GM18858 (cell line): ENCODE measurements at regions not wholly inside any gene's neighbourhood (a gene's known extent, or its start where the extent isn't known, plus 50 kb on each side); places are given as distances from the start of the nearest gene placed in this dataset.
"Not testable (repeated sequence)": the region's sequence is repeated elsewhere in the genome, so short reads cannot be mapped to it uniquely, and the experiment has no call there.

Experiments
- ATAC-seq: cut with Tn5 transposase; IDR thresholded peaks from one replicate; pipeline ENCODE4 v1.9.1; 2021; ENCODE audit not compliant: unreplicated experiment

DNA sequence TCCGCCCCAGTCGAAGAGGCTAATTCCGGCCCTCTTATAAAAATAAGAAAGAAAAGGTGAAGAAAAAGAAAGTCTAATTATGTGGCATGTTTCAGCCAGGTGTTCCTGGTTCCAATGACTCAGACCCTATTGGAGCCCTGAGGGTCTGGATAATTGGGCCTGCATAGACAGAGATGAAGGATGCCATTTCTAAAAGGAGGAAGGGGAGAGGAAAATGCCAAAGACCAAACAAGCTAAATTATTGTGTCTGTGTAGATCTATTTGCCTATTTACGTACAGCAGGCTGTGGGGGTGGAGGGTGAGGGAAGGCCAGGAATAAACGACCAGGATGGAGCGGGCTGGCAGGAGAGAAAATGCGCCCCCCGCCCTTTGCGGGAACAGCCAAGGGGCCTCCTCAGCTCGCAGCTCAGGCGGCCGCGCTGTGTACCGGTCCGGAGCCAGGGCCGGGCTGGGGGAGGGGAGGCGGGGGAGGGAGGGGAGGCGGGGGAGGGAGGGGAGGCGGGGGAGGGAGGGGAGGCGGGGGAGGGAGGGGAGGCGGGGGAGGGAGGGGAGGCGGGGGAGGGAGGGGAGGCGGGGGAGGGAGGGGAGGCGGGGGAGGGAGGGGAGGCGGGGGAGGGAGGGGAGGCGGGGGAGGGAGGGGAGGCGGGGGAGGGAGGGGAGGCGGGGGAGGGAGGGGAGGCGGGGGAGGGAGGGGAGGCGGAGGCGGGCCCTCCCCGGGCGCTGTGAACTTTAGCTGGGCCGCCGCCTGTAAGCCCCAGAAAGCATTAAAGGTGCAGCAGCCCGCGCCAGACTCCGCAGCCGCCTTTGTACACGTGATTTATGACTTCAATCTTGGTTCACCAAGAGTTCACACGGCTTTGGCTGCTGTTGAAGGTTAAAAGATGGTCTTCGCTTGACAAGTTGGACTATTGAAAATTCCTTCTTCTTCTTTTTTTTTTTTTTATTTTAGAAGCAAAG lies 113.0 kb upstream of the FOXD4L5 start:
- ATAC-seq = not testable (repeated sequence)

DNA sequence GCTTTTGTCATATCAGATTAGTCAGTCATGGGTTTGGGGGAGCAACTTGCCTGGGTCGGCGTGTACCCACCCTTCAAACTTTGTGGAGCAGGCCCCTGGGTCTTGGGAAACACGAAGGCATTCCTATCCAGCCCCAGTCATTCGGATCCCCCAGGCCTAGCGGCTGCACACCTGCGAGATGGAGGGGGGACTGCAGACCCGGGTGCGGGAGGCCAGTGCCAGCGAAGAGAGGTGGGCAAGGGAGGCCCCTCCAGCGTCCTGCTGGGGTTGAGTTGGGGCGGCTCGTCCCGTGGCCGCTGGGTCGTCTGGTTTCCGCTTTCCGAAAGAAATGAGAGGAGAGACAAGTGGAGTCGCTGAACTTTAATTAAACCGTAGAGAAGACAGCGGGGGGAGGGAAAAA lies 112.2 kb upstream of the FOXD4L5 start:
- not testable (repeated sequence) for ATAC-seq

GRCh38 chr9:65396601-65397000 lies 111.6 kb upstream of the FOXD4L5 start:
- ATAC-seq = not testable (repeated sequence)

DNA sequence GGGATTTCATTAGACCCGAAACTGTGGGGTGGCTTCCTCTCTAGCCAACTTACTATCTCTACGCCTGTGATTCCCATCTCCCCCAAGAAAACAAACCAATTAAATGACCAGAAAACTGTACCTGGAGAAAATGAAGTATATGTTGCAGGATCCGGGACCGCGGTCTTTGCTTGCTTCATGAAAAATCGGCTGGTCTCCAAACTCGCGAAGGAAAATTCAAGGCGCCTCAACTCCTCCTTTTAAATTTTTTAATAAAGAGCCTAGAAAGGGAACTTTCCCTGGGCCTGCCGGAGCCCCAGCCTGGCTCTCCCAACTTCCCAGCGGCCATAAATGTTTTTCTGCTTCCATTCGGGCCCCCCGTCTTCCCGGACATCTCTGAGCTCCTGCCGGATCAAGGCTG lies 110.8 kb upstream of the FOXD4L5 start:
- ATAC-seq = not testable (repeated sequence)

GRCh38 chr9:65395121-65395520 lies 110.1 kb upstream of the FOXD4L5 start:
- not testable (repeated sequence) for ATAC-seq

DNA sequence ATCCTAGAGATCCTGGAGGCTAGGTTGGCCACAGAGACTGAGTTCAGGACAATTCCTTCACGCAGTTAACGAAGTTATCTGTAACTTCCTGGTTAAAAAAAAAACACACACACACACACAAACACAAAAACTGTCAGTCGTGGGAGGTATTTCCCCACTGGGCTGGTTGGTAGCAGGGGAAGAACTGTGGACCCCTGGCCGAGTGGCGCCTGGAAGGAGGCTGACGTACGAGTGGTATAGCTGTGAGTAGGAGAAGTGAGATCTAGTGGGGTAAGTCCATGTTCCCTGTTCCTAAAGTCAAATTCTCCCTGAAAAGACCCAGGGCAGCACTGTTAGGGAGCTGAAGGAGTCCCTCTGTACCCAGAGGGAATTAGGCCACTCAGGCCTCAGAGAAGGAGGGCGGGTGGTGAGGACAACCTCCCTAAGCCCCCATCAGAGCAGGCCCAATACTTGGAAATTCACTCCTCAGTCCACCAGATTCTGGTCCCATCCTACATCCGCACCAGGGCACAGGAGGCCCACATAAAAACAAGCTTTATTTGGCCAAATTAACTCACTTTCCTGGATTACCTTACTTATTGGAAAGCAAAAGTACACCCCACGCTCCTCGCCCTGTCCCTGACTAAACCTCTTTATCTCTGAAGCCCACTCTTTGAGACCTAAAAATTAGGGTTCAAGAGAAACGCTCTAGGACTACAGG lies 108.3 kb upstream of the FOXD4L5 start:
- not testable (repeated sequence) for ATAC-seq

DNA sequence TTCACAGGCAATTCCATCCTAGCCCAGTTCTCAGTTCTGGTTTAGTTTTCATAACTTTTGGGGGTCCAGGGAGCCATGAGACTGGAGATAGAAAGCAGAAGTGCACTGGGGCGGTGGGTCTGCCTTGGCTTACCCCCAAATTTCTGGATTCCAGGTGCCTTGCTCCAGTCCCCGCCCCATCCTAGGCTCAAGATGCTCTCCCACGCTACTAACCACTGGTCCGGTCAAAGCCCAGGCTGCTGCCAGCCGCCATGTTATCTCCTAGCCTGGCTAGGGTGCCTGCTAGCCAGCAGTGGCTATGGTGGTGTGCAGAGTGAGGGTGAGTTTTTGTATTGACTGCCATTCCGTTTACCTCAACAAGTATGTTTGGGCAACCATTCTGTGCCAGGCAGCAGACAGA lies 107.6 kb upstream of the FOXD4L5 start:
- ATAC-seq = not testable (repeated sequence)

DNA sequence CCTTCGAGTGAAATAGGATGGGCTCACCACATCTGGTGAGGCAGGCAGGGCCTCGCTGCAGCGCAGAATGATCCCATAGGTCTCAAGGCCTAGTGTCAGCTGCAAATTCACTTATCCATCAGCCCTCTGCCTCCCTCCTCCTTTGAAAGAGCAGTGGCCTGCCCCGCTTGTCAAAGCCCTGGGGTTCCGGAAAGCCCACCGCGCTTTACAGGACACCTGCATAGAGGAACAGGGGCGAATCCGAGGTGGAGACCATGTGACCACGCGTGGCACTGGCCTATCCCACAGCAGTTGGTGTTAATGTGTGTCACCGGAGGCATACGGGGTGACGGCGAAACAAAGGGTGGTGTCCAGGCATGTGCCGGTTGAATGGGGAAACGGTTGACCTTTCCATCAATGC lies 104.7 kb upstream of the FOXD4L5 start:
- not testable (repeated sequence) for ATAC-seq

DNA sequence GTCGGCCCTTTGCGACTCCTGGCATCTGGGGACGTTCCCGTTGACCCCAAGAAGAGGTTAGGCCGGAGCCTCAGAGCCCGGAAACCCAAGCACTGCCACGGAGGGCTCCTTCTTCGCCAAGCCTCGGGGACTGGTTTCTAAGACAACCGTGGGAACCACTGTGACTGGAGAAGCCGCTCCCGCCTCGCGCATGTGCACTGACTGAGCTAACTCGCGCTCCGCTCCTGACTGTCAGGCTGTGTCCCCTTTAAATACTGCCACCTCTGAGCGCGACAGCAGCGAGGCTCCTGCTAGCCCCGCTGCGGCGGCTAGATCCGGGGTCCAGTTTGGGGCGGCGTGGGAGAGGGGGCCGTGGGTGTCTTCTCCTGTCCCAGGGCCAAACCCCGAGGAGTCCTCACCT lies 104.2 kb upstream of the FOXD4L5 start:
- ATAC-seq = not testable (repeated sequence)

GRCh38 chr9:65386699-65387098 lies 101.7 kb upstream of the FOXD4L5 start:
- ATAC-seq = peak; percentile 65

- ATAC-seq = not testable (repeated sequence)
Observed at GRCh38 chr9:65386191-65386590, 101.2 kb upstream of the FOXD4L5 start.

DNA sequence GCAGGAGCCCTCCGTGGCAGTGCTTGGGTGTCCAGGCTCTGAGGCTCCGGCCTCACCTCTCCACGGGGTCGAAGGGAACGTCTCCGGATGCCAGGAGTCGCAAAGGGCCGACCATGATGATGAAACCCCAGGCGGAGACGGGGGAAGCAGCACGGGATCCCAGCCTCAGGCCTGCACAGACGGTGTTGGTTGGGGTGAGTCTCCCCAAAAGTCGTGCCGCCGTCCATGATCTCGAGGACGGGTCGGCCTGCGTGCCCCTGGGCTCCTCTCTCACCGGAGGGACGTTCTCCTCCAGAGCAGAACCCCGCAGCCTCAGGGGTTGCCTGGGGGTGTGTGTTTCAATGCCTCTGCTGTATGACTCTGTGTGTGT lies 100.6 kb upstream of the FOXD4L5 start:
- ATAC-seq = not testable (repeated sequence)

- ATAC-seq = not testable (repeated sequence)
Observed at GRCh38 chr9:65384759-65385654, 100.0 kb upstream of the FOXD4L5 start.

- ATAC-seq = not testable (repeated sequence)
Observed at GRCh38 chr9:65384066-65384465, 99.1 kb upstream of the FOXD4L5 start.

DNA sequence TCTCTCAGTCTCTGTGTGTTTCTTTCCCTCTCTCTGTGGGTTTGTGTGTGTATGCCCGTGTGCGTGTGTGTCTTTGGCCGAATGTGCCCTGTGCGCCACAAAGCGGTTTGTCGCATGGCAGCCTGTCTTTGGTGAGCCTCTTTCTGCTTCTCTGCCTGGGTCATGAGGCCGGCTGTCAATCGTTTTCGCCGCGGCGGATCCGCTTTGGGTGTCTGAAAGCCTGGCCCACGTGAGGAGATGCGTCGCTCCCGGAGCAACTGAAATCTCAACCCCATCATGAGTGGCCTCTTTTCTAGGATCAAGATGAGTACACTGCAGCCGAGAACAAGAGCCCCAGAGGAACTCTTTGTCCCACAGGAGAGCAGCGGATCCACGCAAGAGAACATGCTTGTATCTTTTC lies 98.6 kb upstream of the FOXD4L5 start:
- ATAC-seq = not testable (repeated sequence)

GRCh38 chr9:65382701-65383318 lies 97.8 kb upstream of the FOXD4L5 start:
- not testable (repeated sequence) for ATAC-seq
